ENCODE measurements at regions not wholly inside any gene's neighbourhood (a gene's known extent, or its start where the extent isn't known, plus 50 kb on each side); places are given as distances from the start of the nearest gene placed in this dataset.

DNA sequence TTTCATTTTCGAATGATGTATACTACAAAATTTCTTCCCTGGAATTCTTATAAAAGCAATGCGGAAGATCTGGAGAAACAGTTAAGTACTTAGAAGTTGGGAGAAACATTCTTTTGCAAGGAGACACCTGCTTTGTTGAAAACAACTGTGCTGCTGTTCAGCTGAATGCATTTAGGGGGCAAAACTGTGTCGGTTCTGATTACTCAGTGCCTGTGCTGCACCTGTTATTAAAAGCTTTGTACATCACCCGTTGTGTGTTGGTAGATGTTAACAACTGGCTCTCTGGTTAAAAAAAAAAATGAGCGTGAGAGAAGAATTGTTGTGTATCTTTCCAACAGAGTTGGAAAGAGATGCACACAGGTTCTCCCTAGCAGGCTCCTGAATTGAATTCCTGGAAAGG is 184.1 kb upstream of the HHIP start:
- Histone ChIP-seq H3K4me1 (no peaks in the 10 kb centered on the region), H3K27ac (no peak overlapping the region), H3K9me3 (no peaks in the 10 kb centered on the region), H3K27me3 (no peaks in the 10 kb centered on the region), H3K36me3 (no peaks in the 10 kb centered on the region), H3K9ac (ENCODE audit: low read depth in 2 of 2, low read length in 2 of 2) (no peak overlapping the region), H3K4me3 (no peak overlapping the region)
- TF ChIP-seq, protein P1, sequence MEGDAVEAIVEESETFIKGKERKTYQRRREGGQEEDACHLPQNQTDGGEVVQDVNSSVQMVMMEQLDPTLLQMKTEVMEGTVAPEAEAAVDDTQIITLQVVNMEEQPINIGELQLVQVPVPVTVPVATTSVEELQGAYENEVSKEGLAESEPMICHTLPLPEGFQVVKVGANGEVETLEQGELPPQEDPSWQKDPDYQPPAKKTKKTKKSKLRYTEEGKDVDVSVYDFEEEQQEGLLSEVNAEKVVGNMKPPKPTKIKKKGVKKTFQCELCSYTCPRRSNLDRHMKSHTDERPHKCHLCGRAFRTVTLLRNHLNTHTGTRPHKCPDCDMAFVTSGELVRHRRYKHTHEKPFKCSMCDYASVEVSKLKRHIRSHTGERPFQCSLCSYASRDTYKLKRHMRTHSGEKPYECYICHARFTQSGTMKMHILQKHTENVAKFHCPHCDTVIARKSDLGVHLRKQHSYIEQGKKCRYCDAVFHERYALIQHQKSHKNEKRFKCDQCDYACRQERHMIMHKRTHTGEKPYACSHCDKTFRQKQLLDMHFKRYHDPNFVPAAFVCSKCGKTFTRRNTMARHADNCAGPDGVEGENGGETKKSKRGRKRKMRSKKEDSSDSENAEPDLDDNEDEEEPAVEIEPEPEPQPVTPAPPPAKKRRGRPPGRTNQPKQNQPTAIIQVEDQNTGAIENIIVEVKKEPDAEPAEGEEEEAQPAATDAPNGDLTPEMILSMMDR (IDR thresholded peaks at IDR 0.05): no peak
- no peak for DNase-seq
- intact Hi-C loops (cut with DNase I): no loop called here

DNA sequence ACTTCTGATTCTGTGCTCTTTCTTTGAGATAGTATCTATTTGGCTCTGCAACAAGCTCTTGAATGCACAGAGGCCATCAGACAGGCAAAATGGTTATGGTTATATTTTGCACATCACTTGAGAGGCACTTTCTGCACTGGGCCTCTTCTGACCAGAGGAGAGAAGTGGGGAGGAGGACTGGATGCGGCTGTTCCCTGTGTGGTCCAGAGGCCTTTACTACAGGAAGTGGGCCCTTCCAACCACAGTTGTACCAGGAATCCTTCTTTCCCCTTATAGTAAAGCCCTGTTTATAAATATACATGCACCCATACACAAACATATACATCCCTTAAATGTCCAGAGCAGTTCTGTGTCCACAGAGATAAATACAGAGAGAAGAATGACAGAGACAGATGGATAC is 182.7 kb upstream of the HHIP start:
- Histone ChIP-seq H3K4me3 (no peak overlapping the region), H3K9ac (ENCODE audit: low read depth in 2 of 2, low read length in 2 of 2) (no peak overlapping the region), H3K27ac (no peak overlapping the region), H3K9me3 (no peaks in the 10 kb centered on the region), H3K36me3 (no peaks in the 10 kb centered on the region), H3K27me3 (no peaks in the 10 kb centered on the region), H3K4me1 (no peaks in the 10 kb centered on the region)
- intact Hi-C loops (cut with DNase I): no loop called here
- DNase-seq: no peak
- TF ChIP-seq, protein P1 (IDR thresholded peaks at IDR 0.05): no peak

DNA sequence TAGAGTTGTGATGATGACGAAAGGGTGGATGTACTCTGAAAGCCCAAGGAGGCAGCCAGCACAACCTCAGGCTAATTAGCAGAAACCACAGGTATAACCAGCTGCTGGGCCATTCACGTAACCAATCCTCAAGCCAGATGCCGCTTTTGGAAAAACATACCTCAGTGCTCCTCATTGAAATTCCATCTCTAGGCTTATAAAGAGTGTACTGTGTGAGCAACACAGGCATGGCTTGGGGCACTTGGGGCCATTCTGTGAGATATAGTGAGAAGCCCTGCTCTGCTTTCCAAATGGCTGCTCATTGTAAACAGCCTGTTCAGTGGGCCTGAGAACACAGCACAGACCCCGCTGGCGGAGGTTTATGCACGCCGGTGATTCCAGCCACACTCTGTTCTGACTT is 182.1 kb upstream of the HHIP start:
- Histone ChIP-seq H3K9ac (ENCODE audit: low read depth in 2 of 2, low read length in 2 of 2) (no peak overlapping the region), H3K4me1 (no peaks in the 10 kb centered on the region), H3K36me3 (no peaks in the 10 kb centered on the region), H3K9me3 (no peaks in the 10 kb centered on the region), H3K27ac (no peak overlapping the region), H3K4me3 (no peak overlapping the region), H3K27me3 (no peaks in the 10 kb centered on the region)
- TF ChIP-seq, protein P1 (IDR thresholded peaks at IDR 0.05): no peak
- intact Hi-C loops (cut with DNase I): no loop called here
- no peak for DNase-seq

DNA sequence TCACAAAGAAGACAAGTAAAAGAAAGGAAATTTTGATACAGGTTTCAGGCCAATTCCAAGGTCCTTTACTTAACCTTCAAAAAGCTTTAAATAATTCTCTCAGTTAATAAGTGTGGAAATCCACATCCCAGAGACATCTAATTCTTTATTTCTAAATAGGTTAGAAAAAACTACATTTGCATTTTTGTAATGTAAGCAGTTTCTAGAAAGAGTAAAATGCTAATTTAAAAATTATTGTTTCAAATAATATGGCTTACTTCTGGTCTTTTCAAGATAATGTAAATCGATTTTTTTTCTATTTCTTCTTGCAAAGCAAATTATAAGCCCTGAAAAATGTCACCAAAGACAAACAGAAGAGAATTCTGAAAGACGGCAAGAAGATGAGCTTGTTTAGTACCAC is 180.4 kb upstream of the HHIP start:
- intact Hi-C loops (cut with DNase I): no loop called here
- DNase-seq: no peak
- no peaks in the 10 kb centered on the region for H3K9me3 ChIP-seq
- TF ChIP-seq, protein P1 (IDR thresholded peaks at IDR 0.05): no peak
- H3K9ac ChIP-seq (ENCODE audit: low read depth in 2 of 2, low read length in 2 of 2): no peak overlapping the region
- H3K4me1 ChIP-seq: no peaks in the 10 kb centered on the region
- no peaks in the 10 kb centered on the region for H3K27me3 ChIP-seq
- no peak overlapping the region for H3K27ac ChIP-seq
- no peaks in the 10 kb centered on the region for H3K36me3 ChIP-seq
- H3K4me3 ChIP-seq: no peak overlapping the region

DNA sequence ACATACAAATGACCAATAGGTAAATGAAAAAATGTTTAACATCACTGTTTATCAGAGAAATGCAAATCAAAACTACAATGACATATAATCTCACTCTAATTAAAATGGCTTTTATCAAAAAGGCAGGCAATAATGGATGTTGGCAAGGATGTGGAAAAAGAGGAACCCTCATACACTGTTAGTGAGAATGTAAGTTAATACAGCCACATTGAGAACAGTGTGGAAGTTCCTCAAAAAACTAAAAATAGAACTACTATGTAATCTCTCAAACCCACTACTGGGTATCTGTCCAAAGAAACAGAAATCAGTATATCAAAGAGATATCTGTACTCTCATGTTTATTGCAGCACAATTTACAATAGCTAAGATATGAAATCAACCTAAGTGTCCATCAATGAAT is 165.9 kb upstream of the HHIP start:
- no peak overlapping the region for H3K4me3 ChIP-seq
- intact Hi-C loops (cut with DNase I): no loop called here
- no peak for DNase-seq
- H3K36me3 ChIP-seq: no peaks in the 10 kb centered on the region
- H3K27ac ChIP-seq: no peak overlapping the region
- H3K4me1 ChIP-seq: no peaks in the 10 kb centered on the region
- no peak overlapping the region for H3K9ac ChIP-seq (ENCODE audit: low read depth in 2 of 2, low read length in 2 of 2)
- H3K9me3 ChIP-seq: no peaks in the 10 kb centered on the region
- TF ChIP-seq, protein P1 (IDR thresholded peaks at IDR 0.05): no peak
- no peaks in the 10 kb centered on the region for H3K27me3 ChIP-seq

DNA sequence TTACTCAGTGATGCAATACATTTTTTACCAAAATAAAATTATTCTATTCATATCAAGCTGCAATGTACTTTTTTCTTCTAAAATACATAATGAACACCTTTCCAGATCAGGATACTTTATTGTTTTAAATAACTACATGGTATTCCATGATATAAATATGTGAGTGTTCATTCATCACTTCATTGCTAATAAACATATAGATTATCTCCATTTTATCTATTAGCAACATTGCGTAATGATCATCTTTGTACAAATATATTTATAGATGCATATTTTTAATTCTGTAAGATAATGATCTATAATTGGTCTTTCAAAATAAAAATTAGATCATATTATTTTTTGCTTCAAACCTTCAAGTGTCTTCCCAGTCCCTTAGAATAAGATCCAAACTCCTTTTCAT is 156.1 kb upstream of the HHIP start:
- TF ChIP-seq, protein P1 (IDR thresholded peaks at IDR 0.05): no peak

More for the DNA sequence above, 156.1 kb upstream of the HHIP start:
- H3K27ac ChIP-seq: no peak overlapping the region
- H3K4me1 ChIP-seq: no peaks in the 10 kb centered on the region
- no peaks in the 10 kb centered on the region for H3K36me3 ChIP-seq
- no peaks in the 10 kb centered on the region for H3K27me3 ChIP-seq
- H3K9ac ChIP-seq (ENCODE audit: low read depth in 2 of 2, low read length in 2 of 2): no peak overlapping the region
- no peak for DNase-seq
- no peaks in the 10 kb centered on the region for H3K9me3 ChIP-seq
- intact Hi-C loops (cut with DNase I): no loop called here
- H3K4me3 ChIP-seq: no peak overlapping the region

Data from colonic mucosa (tissue), 4 donors.